GM12878 (cell line): ENCODE measurements at regions not wholly inside any gene's neighbourhood (a gene's known extent, or its start where the extent isn't known, plus 50 kb on each side); places are given as distances from the start of the nearest gene placed in this dataset.

Source experiments
- ASH2L ChIP-seq: fragments of 300-600, 200-600 bp; sonication (generic); IDR thresholded peaks from 2 replicates; pipeline ENCODE4 v1.6.1; 2017; ENCODE audit warnings: low read depth, mild to moderate bottlenecking, borderline replicate concordance
- BHLHE40 ChIP-seq, 2 experiments: fragments of 450-650 bp in 1 of 2; IDR thresholded peaks; 2 replicates each; pipeline ENCODE4 v1.6.1; 2011 to 2017; ENCODE audit warnings: low read depth in 2 of 2, borderline replicate concordance in 1 of 2, improper control_type of control experiment in 1 of 2, low read length in 1 of 2, mild to moderate bottlenecking in 1 of 2
- CBFB ChIP-seq: IDR thresholded peaks from 2 replicates; pipeline ENCODE4 v1.6.1; 2016; ENCODE audit warnings: antibody characterized with exemption, low read depth
- CHD1 ChIP-seq: IDR thresholded peaks from 2 replicates; pipeline ENCODE4 v1.6.1; 2012; ENCODE audit warnings: low read depth, low read length, improper control_type of control experiment
- CHD2 ChIP-seq: IDR thresholded peaks from 2 replicates; pipeline ENCODE4 v1.6.1; 2011; ENCODE audit warnings: low read depth, low read length, improper control_type of control experiment, borderline replicate concordance
- CREB1 ChIP-seq: IDR thresholded peaks from 2 replicates; pipeline ENCODE4 v1.6.1; 2012; ENCODE audit warnings: low read depth, mild to moderate bottlenecking, inconsistent platforms
- EP300 ChIP-seq, 2 experiments: fragments of 150-350 bp in 1 of 2; IDR thresholded peaks; 2 replicates each; pipeline ENCODE4 v1.6.1; 2011 to 2012; ENCODE audit warnings: low read depth in 2 of 2, low read length in 2 of 2, borderline replicate concordance in 1 of 2, improper control_type of control experiment in 1 of 2, inconsistent platforms in 1 of 2; ENCODE audit not compliant: control insufficient read depth in 1 of 2
- ETV6 ChIP-seq, 2 experiments: fragments of 450-650 bp in 1 of 2; IDR thresholded peaks in 1 of 2; conservative IDR thresholded peaks in 1 of 2; 2 replicates each; pipeline ENCODE4 v1.6.1; 2014; ENCODE audit warnings: antibody characterized with exemption in 1 of 2, borderline replicate concordance in 1 of 2, low read depth in 1 of 2, mild to moderate bottlenecking in 1 of 2, moderate library complexity in 1 of 2
- HDGF ChIP-seq: fragments of 450-650 bp; IDR thresholded peaks from 2 replicates; pipeline ENCODE4 v1.6.1; 2016; ENCODE audit warnings: antibody characterized with exemption
- IKZF1 ChIP-seq: fragments of 450-650 bp; conservative IDR thresholded peaks from 2 replicates; pipeline ENCODE4 v1.6.1; 2017; ENCODE audit warnings: antibody characterized with exemption, mild to moderate bottlenecking
- KLF5 ChIP-seq: fragments of 450-650 bp; IDR thresholded peaks from 2 replicates; pipeline ENCODE4 v1.6.1; 2014; ENCODE audit warnings: mild to moderate bottlenecking; ENCODE audit not compliant: partially characterized antibody
- PAX5 ChIP-seq: IDR thresholded peaks from 2 replicates; pipeline ENCODE4 v1.6.1; 2011; ENCODE audit warnings: low read depth, low read length, borderline replicate concordance
- PAX8 ChIP-seq: fragments of 450-650 bp; IDR thresholded peaks from 2 replicates; pipeline ENCODE4 v1.6.1; 2017; ENCODE audit warnings: mild to moderate bottlenecking, moderate library complexity
- RAD21 ChIP-seq: IDR thresholded peaks from 2 replicates; pipeline ENCODE4 v1.6.1; 2011; ENCODE audit warnings: mild to moderate bottlenecking, low read depth, low read length, moderate library complexity; ENCODE audit not compliant: insufficient read depth
- RELA ChIP-seq: fragments of 450-650 bp; IDR thresholded peaks from 2 replicates; pipeline ENCODE4 v1.8.0; 2014; ENCODE audit warnings: borderline replicate concordance; ENCODE audit not compliant: partially characterized antibody
- ZZZ3 ChIP-seq: IDR thresholded peaks from 2 replicates; pipeline ENCODE4 v1.6.1; 2011; ENCODE audit warnings: low read depth; ENCODE audit not compliant: control insufficient read depth, insufficient read length
- TF ChIP-seq, protein P1 (sequence below): fragments of 450-650 bp; IDR thresholded peaks from 2 replicates; pipeline ENCODE4 v1.6.1; 2017; ENCODE audit warnings: antibody characterized with exemption, mild to moderate bottlenecking, moderate library complexity
- TF ChIP-seq, protein P2 (sequence below): fragments of 450-650 bp; formaldehyde crosslinking; IDR thresholded peaks from 2 replicates; pipeline ENCODE4 v1.4.0; 2022; ENCODE audit warnings: mild to moderate bottlenecking, moderate library complexity
- TF ChIP-seq, protein P3 (sequence below): fragments of 150-350 bp; IDR thresholded peaks from 2 replicates; pipeline ENCODE4 v1.6.1; 2014; ENCODE audit warnings: mild to moderate bottlenecking, low read depth, low read length
- TF ChIP-seq, protein P4 (sequence below): IDR thresholded peaks from 2 replicates; pipeline ENCODE4 v1.6.1; 2011; ENCODE audit warnings: mild to moderate bottlenecking, low read depth, low read length, moderate library complexity; ENCODE audit not compliant: insufficient replicate concordance

DNA sequence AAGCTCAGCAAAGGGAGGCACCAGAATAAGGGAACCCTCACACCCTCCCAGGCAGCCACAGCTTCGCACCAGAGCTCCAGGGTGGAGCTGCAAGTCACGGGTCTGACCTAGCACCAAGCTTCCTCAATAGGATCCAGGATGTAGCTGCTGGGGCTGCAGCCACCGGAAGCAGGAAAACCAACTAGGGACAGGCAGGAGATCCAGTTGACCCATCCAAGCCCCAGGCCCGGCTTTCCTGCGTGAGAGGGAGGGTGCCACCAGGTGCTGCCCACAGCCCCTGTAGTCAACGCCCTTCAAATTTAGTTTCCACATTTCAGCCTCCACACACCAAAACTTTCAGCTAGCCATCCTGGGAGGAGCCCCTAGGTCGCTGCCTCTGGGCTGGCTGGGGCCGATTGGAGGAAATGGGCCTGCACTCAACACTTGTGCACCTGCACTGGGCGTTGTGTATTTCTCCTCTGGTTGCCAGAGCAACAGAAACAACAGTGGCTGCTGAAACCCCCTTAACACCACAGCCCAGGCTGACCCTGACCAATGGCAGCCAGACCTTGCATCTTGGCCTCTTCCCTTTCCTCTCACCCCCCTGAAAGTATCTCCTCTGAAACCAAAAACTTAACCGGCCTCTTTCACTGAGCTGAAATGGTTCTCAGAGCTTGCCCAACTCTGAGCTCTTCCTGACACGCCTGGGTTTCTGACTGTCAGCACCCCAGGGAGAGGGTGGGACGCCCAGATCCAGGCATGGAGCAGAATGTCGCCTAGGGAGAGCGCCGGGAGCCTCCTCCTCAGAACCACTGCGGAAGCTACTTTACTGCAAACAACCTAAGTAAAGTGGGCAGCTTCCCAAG, 226.5 kb upstream of the MAP3K1 start (continued):
- TF ChIP-seq, protein P1, sequence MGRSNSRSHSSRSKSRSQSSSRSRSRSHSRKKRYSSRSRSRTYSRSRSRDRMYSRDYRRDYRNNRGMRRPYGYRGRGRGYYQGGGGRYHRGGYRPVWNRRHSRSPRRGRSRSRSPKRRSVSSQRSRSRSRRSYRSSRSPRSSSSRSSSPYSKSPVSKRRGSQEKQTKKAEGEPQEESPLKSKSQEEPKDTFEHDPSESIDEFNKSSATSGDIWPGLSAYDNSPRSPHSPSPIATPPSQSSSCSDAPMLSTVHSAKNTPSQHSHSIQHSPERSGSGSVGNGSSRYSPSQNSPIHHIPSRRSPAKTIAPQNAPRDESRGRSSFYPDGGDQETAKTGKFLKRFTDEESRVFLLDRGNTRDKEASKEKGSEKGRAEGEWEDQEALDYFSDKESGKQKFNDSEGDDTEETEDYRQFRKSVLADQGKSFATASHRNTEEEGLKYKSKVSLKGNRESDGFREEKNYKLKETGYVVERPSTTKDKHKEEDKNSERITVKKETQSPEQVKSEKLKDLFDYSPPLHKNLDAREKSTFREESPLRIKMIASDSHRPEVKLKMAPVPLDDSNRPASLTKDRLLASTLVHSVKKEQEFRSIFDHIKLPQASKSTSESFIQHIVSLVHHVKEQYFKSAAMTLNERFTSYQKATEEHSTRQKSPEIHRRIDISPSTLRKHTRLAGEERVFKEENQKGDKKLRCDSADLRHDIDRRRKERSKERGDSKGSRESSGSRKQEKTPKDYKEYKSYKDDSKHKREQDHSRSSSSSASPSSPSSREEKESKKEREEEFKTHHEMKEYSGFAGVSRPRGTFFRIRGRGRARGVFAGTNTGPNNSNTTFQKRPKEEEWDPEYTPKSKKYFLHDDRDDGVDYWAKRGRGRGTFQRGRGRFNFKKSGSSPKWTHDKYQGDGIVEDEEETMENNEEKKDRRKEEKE = no peak
- TF ChIP-seq PAX8 (no peak), RELA (peak; percentile 49), ASH2L (no peak), CHD1 (no peak), KLF5 (peak; percentile 51), HDGF (peak; percentile 13; the same call in 1 of the 2 replicates), EP300 (IDR thresholded peaks at IDR 0.05; ENCODE audit: borderline replicate concordance in 1 of 2, control insufficient read depth in 1 of 2, low read depth in 2 of 2, low read length in 2 of 2) (peak; percentile 73 to 96), RAD21 (peak; percentile 17; the same call in 1 of the 2 replicates), IKZF1 (peak; percentile 57), CREB1 (0 out of 2 replicates have a peak, but pooled peaks have one; percentile 6), PAX5 (peak; percentile 72), ZZZ3 (no peak), CBFB (no peak), CHD2 (peak; percentile 54; the same call in 1 of the 2 replicates), ETV6 (conservative IDR thresholded peaks at IDR 0.05 in 1 of 2, IDR thresholded peaks at IDR 0.05 in 1 of 2; ENCODE audit: borderline replicate concordance in 1 of 2, low read depth in 1 of 2) (peak in 1 of 2 experiments; percentile 74; a peak in 2 of 4 replicates), BHLHE40 (IDR thresholded peaks at IDR 0.05; ENCODE audit: borderline replicate concordance in 1 of 2, low read depth in 2 of 2, low read length in 1 of 2) (peak; percentile 54 to 77; a peak in 2 of 4 replicates)
- TF ChIP-seq, protein P2, sequence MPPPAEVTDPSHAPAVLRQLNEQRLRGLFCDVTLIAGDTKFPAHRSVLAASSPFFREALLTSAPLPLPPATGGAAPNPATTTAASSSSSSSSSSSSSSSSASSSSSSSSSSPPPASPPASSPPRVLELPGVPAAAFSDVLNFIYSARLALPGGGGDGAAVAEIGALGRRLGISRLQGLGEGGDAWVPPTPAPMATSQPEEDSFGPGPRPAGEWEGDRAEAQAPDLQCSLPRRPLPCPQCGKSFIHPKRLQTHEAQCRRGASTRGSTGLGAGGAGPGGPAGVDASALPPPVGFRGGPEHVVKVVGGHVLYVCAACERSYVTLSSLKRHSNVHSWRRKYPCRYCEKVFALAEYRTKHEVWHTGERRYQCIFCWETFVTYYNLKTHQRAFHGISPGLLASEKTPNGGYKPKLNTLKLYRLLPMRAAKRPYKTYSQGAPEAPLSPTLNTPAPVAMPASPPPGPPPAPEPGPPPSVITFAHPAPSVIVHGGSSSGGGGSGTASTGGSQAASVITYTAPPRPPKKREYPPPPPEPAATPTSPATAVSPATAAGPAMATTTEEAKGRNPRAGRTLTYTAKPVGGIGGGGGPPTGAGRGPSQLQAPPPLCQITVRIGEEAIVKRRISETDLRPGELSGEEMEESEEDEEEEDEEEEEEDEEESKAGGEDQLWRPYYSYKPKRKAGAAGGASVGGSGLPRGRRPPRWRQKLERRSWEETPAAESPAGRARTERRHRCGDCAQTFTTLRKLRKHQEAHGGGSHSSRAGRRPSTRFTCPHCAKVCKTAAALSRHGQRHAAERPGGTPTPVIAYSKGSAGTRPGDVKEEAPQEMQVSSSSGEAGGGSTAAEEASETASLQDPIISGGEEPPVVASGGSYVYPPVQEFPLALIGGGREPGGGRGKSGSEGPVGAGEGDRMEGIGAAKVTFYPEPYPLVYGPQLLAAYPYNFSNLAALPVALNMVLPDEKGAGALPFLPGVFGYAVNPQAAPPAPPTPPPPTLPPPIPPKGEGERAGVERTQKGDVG = no peak
- TF ChIP-seq, protein P3, sequence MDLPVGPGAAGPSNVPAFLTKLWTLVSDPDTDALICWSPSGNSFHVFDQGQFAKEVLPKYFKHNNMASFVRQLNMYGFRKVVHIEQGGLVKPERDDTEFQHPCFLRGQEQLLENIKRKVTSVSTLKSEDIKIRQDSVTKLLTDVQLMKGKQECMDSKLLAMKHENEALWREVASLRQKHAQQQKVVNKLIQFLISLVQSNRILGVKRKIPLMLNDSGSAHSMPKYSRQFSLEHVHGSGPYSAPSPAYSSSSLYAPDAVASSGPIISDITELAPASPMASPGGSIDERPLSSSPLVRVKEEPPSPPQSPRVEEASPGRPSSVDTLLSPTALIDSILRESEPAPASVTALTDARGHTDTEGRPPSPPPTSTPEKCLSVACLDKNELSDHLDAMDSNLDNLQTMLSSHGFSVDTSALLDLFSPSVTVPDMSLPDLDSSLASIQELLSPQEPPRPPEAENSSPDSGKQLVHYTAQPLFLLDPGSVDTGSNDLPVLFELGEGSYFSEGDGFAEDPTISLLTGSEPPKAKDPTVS = no peak
- TF ChIP-seq, protein P4, sequence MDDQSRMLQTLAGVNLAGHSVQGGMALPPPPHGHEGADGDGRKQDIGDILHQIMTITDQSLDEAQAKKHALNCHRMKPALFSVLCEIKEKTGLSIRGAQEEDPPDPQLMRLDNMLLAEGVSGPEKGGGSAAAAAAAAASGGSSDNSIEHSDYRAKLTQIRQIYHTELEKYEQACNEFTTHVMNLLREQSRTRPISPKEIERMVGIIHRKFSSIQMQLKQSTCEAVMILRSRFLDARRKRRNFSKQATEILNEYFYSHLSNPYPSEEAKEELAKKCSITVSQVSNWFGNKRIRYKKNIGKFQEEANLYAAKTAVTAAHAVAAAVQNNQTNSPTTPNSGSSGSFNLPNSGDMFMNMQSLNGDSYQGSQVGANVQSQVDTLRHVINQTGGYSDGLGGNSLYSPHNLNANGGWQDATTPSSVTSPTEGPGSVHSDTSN = peak; percentile 61
